Astrocyte of the spinal cord (primary cell): ENCODE measurements at regions not wholly inside any gene's neighbourhood (a gene's known extent, or its start where the extent isn't known, plus 50 kb on each side); places are given as distances from the start of the nearest gene placed in this dataset.

Experiments used
- DNase-seq: peaks from one replicate; pipeline ENCODE4 v3.0.0; 2011; ENCODE audit warnings: low read depth, low spot score
- H3K4me3 ChIP-seq: 2 replicates; pipeline ENCODE4 v1.5.1; 2011; ENCODE audit warnings: low read depth, mild to moderate bottlenecking, low read length, moderate library complexity
- in situ Hi-C: cut with HindIII; loops from 2 replicates; pipeline ENCODE4 v1.10.0; 2017; ENCODE audit warnings: low sequenced_read_pairs
- TF ChIP-seq, protein P1 (sequence below): IDR thresholded peaks from 2 replicates; pipeline ENCODE4 v1.5.1; 2012; ENCODE audit warnings: low read depth, mild to moderate bottlenecking, low read length, inconsistent platforms

DNA sequence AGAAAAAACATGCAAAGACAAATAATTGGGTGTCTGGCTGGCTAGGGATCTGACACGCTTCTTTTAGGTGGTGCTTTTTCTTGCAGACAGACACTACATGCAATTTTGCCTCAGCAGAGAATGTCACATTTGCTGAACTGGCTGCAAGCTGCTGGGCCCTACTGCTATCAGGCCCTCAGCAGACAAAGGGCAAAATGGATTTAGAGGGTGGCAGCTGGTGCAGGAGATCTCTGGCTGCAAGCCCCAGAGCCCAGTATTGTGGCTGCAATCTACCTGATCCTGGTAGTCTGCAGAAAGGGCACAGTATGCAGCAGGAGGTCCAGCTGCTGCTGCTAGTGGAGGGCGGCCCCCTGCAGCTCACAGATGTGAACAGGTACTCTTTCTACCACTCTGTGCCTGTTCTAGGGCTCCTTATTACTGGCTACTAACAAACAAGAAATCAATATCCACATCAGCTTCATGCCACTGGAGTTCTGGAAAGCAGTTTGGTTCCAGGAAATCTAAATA lies 796.7 kb upstream of the CELF4 start:
- TF ChIP-seq, protein P1, sequence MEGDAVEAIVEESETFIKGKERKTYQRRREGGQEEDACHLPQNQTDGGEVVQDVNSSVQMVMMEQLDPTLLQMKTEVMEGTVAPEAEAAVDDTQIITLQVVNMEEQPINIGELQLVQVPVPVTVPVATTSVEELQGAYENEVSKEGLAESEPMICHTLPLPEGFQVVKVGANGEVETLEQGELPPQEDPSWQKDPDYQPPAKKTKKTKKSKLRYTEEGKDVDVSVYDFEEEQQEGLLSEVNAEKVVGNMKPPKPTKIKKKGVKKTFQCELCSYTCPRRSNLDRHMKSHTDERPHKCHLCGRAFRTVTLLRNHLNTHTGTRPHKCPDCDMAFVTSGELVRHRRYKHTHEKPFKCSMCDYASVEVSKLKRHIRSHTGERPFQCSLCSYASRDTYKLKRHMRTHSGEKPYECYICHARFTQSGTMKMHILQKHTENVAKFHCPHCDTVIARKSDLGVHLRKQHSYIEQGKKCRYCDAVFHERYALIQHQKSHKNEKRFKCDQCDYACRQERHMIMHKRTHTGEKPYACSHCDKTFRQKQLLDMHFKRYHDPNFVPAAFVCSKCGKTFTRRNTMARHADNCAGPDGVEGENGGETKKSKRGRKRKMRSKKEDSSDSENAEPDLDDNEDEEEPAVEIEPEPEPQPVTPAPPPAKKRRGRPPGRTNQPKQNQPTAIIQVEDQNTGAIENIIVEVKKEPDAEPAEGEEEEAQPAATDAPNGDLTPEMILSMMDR, result no peak
- H3K4me3 ChIP-seq, result no peak overlapping the region
- in situ Hi-C loops, result no loop called here
- no peak for DNase-seq

DNA sequence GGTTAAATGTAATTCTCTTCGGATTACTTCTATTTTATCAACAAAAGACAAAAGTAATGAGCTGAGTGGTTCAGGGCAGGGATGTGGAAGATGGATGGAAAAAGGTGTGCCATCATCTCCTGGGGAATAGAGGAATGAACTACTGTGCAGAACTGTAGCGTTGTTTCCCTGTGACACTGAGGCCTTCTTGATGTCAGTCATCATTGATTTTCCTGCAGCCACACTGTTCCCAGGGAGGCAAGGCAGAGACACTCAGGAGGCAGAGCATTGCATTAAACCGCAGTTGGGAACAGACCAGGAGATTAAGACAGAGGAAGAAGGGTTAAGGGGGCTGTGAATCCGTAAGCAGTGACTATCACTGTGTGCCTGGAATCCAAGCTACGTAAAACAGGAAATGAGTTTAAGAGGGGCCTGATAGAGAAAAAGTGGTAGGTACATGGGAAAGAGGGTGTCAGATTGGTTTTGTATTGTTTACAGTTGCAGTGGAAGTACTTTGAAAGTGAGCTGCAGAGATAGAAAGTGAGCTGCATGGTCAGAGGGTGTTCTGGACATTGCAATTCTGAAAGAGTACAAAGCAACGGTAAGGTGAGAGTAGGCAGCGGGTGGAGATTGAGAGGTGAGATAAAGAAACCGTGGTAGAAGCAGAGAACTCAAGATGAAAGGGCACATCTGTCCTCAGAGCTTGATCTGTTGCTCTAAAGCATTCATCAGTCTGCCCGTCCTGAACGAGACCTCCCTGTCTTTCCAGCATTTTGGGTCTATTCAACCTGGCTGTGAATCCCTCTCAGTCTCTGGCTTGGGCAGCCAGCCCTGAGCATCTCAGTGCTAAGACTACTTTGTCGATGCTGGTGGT lies 793.4 kb upstream of the CELF4 start:
- in situ Hi-C loops, result no loop called here
- TF ChIP-seq, protein P1, result no peak
- DNase-seq, result no peak
- H3K4me3 ChIP-seq, result no peak overlapping the region

DNA sequence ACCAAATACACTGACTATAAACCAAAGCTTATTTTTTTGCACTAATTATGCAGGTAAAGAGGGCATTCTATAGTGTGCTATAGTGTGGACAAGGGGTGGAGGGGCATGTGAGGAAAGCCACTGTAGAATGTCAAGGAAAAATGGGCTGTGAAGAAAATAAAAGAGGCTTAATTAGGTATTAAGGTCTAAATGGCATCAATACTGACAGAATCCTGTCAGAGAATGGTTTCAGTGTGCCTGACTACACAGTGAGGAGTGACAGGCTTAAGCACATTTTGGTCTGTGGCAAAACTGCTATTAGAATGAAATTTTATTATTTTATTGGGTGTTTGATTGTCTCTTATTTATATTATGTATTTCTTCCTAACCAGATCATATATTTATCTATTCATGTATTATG lies 787.6 kb upstream of the CELF4 start:
- no peak for DNase-seq
- no peak overlapping the region for H3K4me3 ChIP-seq
- in situ Hi-C loops, result no loop called here
- TF ChIP-seq, protein P1, result no peak

DNA sequence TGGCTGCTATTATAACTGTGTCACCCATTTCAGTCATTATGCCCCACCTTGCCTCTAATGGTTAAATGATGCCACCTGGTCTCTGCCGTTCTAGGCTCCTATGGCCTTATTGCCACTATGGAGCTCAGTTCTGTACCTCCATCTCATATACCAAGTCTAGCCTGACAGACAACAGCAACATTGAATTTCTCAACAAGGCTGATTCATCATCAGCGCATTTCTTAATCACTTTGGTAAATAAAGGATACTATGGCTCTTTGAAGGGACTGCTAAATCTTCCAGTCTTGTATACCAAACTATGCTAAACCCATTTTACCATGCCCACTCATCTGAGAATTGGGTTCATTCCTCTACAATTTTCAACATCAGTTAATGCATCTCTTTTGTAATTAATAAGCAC lies 784.5 kb upstream of the CELF4 start:
- TF ChIP-seq, protein P1, result no peak
- DNase-seq, result no peak
- no peak overlapping the region for H3K4me3 ChIP-seq
- in situ Hi-C loops, result no loop called here

DNA sequence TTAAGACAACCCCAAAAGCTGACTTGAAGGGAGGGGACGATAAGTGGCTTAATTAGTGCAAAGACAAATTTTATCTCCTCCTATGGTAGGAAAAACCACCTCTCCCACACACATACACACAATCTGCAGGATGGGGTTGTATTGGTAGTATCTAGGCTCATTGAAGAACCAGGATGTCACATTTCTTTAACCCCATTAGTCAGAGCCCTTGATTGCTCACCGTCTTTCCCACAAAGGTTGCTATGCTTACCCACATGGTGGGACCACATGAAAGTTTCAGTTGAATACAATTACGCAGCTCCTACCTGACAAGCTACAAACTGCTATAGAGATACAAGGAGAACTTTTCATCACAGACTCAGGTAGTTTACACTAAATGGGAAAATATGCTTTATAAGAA lies 765.0 kb upstream of the CELF4 start:
- TF ChIP-seq, protein P1, result no peak
- in situ Hi-C loops, result no loop called here
- no peak for DNase-seq
- H3K4me3 ChIP-seq, result no peak overlapping the region

DNA sequence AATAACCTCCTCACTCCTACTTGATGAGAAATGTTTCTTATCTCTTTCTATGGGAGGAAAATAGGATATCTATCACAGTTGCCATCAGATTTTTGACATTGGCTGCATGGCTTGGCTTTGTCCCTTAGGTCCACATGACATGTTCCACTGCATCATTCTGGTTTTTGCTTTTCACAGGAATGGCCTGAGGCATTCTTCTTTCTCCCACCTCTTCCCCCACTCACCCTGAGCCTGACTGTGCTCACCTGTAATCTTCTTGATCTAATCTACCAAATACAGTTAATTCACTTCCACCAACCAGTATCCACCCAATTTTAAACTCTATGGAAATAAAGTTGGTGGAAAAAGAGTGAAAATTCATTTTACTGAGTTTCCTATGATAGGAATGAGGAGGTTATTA lies 763.5 kb upstream of the CELF4 start:
- DNase-seq, result no peak
- in situ Hi-C loops, result no loop called here
- no peak overlapping the region for H3K4me3 ChIP-seq
- TF ChIP-seq, protein P1, result no peak
